ENCODE measurements at regions not wholly inside any gene's neighbourhood (a gene's known extent, or its start where the extent isn't known, plus 50 kb on each side); places are given as distances from the start of the nearest gene placed in this dataset.

GRCh38 chr1:244945109-244945671 is 80.8 kb upstream of the HNRNPU start:
- no peak for DNase-seq (ENCODE audit: low read depth in 2 of 2)

GRCh38 chr1:244941121-244941520 is 76.8 kb upstream of the HNRNPU start:
- no peak for DNase-seq (ENCODE audit: low read depth in 2 of 2)

GRCh38 chr1:244937099-244937498 is 72.8 kb upstream of the HNRNPU start:
- no peak for DNase-seq (ENCODE audit: low read depth in 2 of 2)

GRCh38 chr1:244920911-244921761 is 56.8 kb upstream of the HNRNPU start:
- DNase-seq (ENCODE audit: low read depth in 2 of 2): no peak

GRCh38 chr1:244919320-244920282 is 55.3 kb upstream of the HNRNPU start:
- DNase-seq (ENCODE audit: low read depth in 2 of 2): no peak

GRCh38 chr1:244918421-244919319 is 54.3 kb upstream of the HNRNPU start:
- peak; percentile 7 to 31 for DNase-seq (ENCODE audit: low read depth in 2 of 2)

- DNase-seq (ENCODE audit: low read depth in 2 of 2): no peak
Observed at GRCh38 chr1:244917073-244917670, 52.8 kb upstream of the HNRNPU start.

GRCh38 chr1:244915736-244916135 is 51.4 kb upstream of the HNRNPU start:
- DNase-seq (ENCODE audit: low read depth in 2 of 2): no peak

GRCh38 chr1:244914761-244915160 is 50.4 kb upstream of the HNRNPU start:
- DNase-seq (ENCODE audit: low read depth in 2 of 2): no peak

All from stimulated activated CD4-positive, alpha-beta T cell treated with anti-CD3 and anti-CD28 coated beads, Interleukin-15, amount 100 ng/mL, for 48 hours (primary cell).